B cell (primary cell): ENCODE measurements at regions not wholly inside any gene's neighbourhood (a gene's known extent, or its start where the extent isn't known, plus 50 kb on each side); places are given as distances from the start of the nearest gene placed in this dataset.

Experiments
- CTCF ChIP-seq: fragments of 200-600 bp; IDR thresholded peaks from one replicate; pipeline ENCODE4 v1.8.0; 2022; ENCODE audit warnings: antibody characterized with exemption, mild to moderate bottlenecking
- EZH2 ChIP-seq: IDR thresholded peaks from 2 replicates; pipeline ENCODE4 v1.6.1; 2012; ENCODE audit warnings: borderline replicate concordance, low read depth, mild to moderate bottlenecking, moderate library complexity, low read length; ENCODE audit not compliant: insufficient read depth, poor library complexity, severe bottlenecking

GRCh38 chr3:105083945-105084344, 282.8 kb upstream of the ALCAM start:
- TF ChIP-seq EZH2 (no peak), CTCF (no peak)
